GM12872 (cell line): ENCODE measurements at regions not wholly inside any gene's neighbourhood (a gene's known extent, or its start where the extent isn't known, plus 50 kb on each side); places are given as distances from the start of the nearest gene placed in this dataset.

Source experiments
- TF ChIP-seq, protein P1 (sequence below): IDR thresholded peaks from 3 replicates; pipeline ENCODE4 v1.5.1; 2011; ENCODE audit warnings: low read depth, mild to moderate bottlenecking, low read length, moderate library complexity; ENCODE audit not compliant: insufficient read depth

DNA sequence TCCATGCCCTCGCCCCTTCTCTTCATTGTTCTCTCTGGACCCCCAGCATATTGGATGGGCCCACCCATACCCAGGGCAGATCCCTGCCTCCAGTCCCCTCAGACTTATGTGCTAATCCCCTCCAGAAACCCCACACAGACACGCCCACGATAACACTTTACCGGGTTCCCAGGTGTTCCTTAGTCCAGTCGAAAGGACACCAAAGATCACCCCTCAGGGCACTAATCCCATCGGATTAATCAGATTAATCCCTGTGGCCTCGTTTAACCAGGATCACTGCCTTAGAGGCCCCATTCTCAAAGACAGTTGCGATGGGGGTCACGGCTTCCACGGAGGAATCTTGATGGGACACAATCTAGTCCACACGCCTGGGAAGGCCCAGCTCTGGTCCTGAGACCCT is 80.8 kb downstream of the SHANK2 start:
- TF ChIP-seq, protein P1, sequence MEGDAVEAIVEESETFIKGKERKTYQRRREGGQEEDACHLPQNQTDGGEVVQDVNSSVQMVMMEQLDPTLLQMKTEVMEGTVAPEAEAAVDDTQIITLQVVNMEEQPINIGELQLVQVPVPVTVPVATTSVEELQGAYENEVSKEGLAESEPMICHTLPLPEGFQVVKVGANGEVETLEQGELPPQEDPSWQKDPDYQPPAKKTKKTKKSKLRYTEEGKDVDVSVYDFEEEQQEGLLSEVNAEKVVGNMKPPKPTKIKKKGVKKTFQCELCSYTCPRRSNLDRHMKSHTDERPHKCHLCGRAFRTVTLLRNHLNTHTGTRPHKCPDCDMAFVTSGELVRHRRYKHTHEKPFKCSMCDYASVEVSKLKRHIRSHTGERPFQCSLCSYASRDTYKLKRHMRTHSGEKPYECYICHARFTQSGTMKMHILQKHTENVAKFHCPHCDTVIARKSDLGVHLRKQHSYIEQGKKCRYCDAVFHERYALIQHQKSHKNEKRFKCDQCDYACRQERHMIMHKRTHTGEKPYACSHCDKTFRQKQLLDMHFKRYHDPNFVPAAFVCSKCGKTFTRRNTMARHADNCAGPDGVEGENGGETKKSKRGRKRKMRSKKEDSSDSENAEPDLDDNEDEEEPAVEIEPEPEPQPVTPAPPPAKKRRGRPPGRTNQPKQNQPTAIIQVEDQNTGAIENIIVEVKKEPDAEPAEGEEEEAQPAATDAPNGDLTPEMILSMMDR = no peak

DNA sequence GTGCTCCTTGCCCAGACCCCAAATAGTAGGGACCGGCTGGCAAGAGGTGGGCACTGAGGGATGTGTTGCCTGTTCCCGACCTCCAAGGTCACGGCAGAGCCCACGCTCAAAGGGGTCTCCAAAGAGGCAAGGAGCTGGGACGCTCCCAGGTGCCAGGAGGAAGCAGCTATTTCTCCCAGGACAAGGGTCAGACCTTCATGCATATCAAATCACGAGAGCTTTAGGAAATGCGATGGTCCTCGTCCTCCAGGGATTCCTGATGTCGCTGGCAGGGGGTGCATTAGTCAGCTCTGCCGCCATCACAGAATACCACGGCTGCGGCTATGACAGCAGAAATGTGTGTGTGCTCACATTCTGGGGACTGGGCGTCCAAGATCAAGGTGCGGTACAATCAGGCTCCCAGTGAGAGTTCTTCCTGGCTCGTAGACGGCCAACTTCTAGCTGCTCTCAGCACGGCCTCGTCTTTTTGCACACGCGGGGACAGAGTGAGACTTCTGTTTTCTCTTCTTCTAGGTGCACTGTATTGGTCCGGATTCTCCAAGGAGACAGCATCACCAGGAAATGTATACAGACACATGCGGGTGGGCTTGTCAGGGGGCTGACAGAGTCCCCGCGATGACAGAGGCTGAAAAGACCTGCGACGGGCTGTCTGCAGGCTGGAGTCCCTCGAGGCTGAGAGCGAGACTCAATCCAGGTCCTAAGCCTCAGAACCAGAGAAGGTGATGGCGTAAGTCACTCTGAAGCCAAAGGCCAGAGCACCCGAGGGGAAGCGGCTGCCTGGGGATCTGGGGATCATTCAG is 81.6 kb downstream of the SHANK2 start:
- TF ChIP-seq, protein P1 = no peak

- TF ChIP-seq, protein P1 = no peak
Measured at GRCh38 chr11:71169313-71169712, 83.1 kb downstream of the SHANK2 start.

- TF ChIP-seq, protein P1 = no peak
Measured at GRCh38 chr11:71165771-71166170, 86.6 kb downstream of the SHANK2 start.

- TF ChIP-seq, protein P1 = no peak
Measured at GRCh38 chr11:71164621-71165020, 87.8 kb downstream of the SHANK2 start.

DNA sequence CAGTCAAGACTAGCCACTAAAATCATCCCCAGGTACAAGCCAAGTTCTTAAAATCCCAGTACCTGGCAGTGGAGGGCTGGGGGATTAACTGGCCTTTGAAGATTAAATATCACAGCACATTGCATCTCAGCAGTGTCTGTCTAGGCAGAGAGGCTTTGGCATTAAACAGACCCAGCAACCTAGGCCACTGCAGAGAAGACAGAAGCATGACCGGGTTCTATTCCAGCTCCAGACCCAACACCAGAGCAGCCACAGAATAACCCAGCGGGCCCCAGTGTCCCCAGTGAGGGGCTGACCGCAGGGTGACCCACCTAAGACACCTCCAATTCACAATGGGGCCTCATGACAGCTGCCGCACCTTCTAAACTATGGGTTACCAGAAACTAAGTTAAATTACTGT is 88.2 kb downstream of the SHANK2 start:
- TF ChIP-seq, protein P1 = no peak

DNA sequence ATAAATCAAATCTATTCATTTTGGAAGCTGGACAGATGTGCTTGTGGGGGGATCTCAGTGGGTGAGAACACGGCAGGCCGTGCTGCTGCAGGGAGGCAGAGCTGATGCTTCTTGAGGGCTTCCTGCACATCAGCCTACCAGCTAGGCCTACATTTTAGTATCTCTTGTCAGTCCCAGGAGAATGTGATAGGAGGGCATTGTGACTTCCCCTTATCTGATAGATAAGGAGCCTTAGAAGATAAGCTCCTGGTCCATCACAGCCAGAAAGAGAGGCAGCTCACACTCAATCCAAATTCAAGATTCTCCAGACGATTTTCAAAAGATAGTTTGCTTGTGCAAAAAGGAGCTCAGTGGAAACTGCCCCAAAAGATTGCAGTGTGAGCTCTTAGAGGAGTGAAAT is 89.0 kb downstream of the SHANK2 start:
- TF ChIP-seq, protein P1 = no peak
